BLaER1 treated with 17β-estradiol and CSF1 and Interleukin-3, amounts not matched to agents 10 nM and 100 nM (cell line): ENCODE measurements at regions not wholly inside any gene's neighbourhood (a gene's known extent, or its start where the extent isn't known, plus 50 kb on each side); places are given as distances from the start of the nearest gene placed in this dataset.

Experiments used
- H3K27ac ChIP-seq, 11 experiments: shearing (Covaris generic); formaldehyde crosslinking; 2 replicates each; pipeline ENCODE4 v1.8.1; 2022
- H3K27me3 ChIP-seq, 11 experiments: shearing (Covaris generic); formaldehyde crosslinking; 2 replicates each; pipeline ENCODE4 v1.8.1; 2022
- H3K36me3 ChIP-seq, 11 experiments: shearing (Covaris generic); formaldehyde crosslinking; 2 replicates each; pipeline ENCODE4 v1.8.1; 2022
- H3K4me1 ChIP-seq, 10 experiments: shearing (Covaris generic); formaldehyde crosslinking; 2 replicates each; pipeline ENCODE4 v1.8.1; 2022
- H3K4me2 ChIP-seq, 11 experiments: shearing (Covaris generic); formaldehyde crosslinking; 2 replicates each; pipeline ENCODE4 v1.8.1; 2022
- H3K4me3 ChIP-seq, 10 experiments: shearing (Covaris generic); formaldehyde crosslinking; 2 replicates each; pipeline ENCODE4 v1.8.1; 2022
- H3K9ac ChIP-seq, 11 experiments: shearing (Covaris generic); formaldehyde crosslinking; 2 replicates each; pipeline ENCODE4 v1.8.1; 2022
- H3K9me3 ChIP-seq, 11 experiments: shearing (Covaris generic); formaldehyde crosslinking; replicated peaks in 1 of 11; 2 replicates each; pipeline ENCODE4 v1.8.1; 2022
- H4K20me1 ChIP-seq, 11 experiments: shearing (Covaris generic); formaldehyde crosslinking; 2 replicates each; pipeline ENCODE4 v1.8.1; 2022
- Cebpa-rat ChIP-seq, 11 experiments: shearing (Covaris generic); IDR thresholded peaks; 2 replicates each; pipeline ENCODE4 v1.8.1; 2022

GRCh38 chrX:122857734-122858133 is 326.3 kb upstream of the GRIA3 start:
- Histone ChIP-seq H3K4me3 (no peak overlapping the region), H4K20me1 (no peaks in the 10 kb centered on the region), H3K4me2 (no peak overlapping the region), H3K9me3 (peaks cover 0 to 5% (median 0%) of the 10 kb centered on the region in 11 experiments; a peak in 1 of 22 replicates), H3K4me1 (no peaks in the 10 kb centered on the region), H3K9ac (no peak overlapping the region), H3K27me3 (peaks cover 5 to 46% (median 37%) of the 10 kb centered on the region in 11 experiments; a peak in 19 of 22 replicates), H3K27ac (no peak overlapping the region), H3K36me3 (no peaks in the 10 kb centered on the region)
- TF ChIP-seq Cebpa-rat (IDR thresholded peaks at IDR 0.05): no peak

- no peaks in the 10 kb centered on the region for H3K9me3 ChIP-seq
- H3K4me1 ChIP-seq: peaks cover 0 to 17% (median 0%) of the 10 kb centered on the region in 10 experiments; a peak in 5 of 20 replicates
- no peak overlapping the region for H3K27ac ChIP-seq
- no peak for TF ChIP-seq Cebpa-rat (IDR thresholded peaks at IDR 0.05)
- H3K9ac ChIP-seq: no peak overlapping the region
- no peak overlapping the region for H3K4me2 ChIP-seq
- H4K20me1 ChIP-seq: no peaks in the 10 kb centered on the region
- peaks cover 6 to 58% (median 44%) of the 10 kb centered on the region in 11 experiments; a peak in 20 of 22 replicates for H3K27me3 ChIP-seq
- H3K36me3 ChIP-seq: no peaks in the 10 kb centered on the region
- no peak overlapping the region for H3K4me3 ChIP-seq
Observed at GRCh38 chrX:122863067-122863466, 321.0 kb upstream of the GRIA3 start.

GRCh38 chrX:122866532-122866931 is 317.5 kb upstream of the GRIA3 start:
- H3K4me2 ChIP-seq: peak overlapping the region in 2 of 11 experiments; percentile 16 to 38; a peak in 4 of 22 replicates

GRCh38 chrX:122868631-122869030 is 315.4 kb upstream of the GRIA3 start:
- no peak overlapping the region for H3K27ac ChIP-seq
- TF ChIP-seq Cebpa-rat (IDR thresholded peaks at IDR 0.05): no peak
- no peaks in the 10 kb centered on the region for H4K20me1 ChIP-seq
- no peaks in the 10 kb centered on the region for H3K9me3 ChIP-seq
- peaks cover 10 to 98% (median 83%) of the 10 kb centered on the region in 11 experiments; a peak in 21 of 22 replicates for H3K27me3 ChIP-seq
- H3K4me1 ChIP-seq: peaks cover 0 to 17% (median 0%) of the 10 kb centered on the region in 10 experiments; a peak in 5 of 20 replicates
- no peak overlapping the region for H3K4me3 ChIP-seq
- H3K4me2 ChIP-seq: no peak overlapping the region
- no peak overlapping the region for H3K9ac ChIP-seq
- no peaks in the 10 kb centered on the region for H3K36me3 ChIP-seq

More at GRCh38 chrX:122866532-122866931, 317.5 kb upstream of the GRIA3 start:
- no peak overlapping the region for H3K9ac ChIP-seq
- H3K9me3 ChIP-seq: no peaks in the 10 kb centered on the region
- TF ChIP-seq Cebpa-rat (IDR thresholded peaks at IDR 0.05): no peak
- no peaks in the 10 kb centered on the region for H4K20me1 ChIP-seq
- peak overlapping the region in 2 of 11 experiments; percentile 34 to 44; a peak in 2 of 22 replicates for H3K27ac ChIP-seq
- no peaks in the 10 kb centered on the region for H3K36me3 ChIP-seq
- peaks cover 0 to 17% (median 0%) of the 10 kb centered on the region in 10 experiments; a peak in 5 of 20 replicates for H3K4me1 ChIP-seq
- H3K27me3 ChIP-seq: peaks cover 6 to 78% (median 62%) of the 10 kb centered on the region in 11 experiments; a peak in 21 of 22 replicates
- H3K4me3 ChIP-seq: no peak overlapping the region

GRCh38 chrX:122869171-122869570 is 314.9 kb upstream of the GRIA3 start:
- Histone ChIP-seq H3K9me3 (no peaks in the 10 kb centered on the region), H3K27ac (no peak overlapping the region), H3K9ac (no peak overlapping the region), H3K4me2 (no peak overlapping the region), H3K4me1 (peaks cover 0 to 17% (median 0%) of the 10 kb centered on the region in 10 experiments; a peak in 5 of 20 replicates), H3K27me3 (peaks cover 13 to 98% (median 88%) of the 10 kb centered on the region in 11 experiments; a peak in 21 of 22 replicates), H4K20me1 (no peaks in the 10 kb centered on the region), H3K36me3 (no peaks in the 10 kb centered on the region), H3K4me3 (no peak overlapping the region)
- TF ChIP-seq Cebpa-rat (IDR thresholded peaks at IDR 0.05): no peak

- peaks cover 41 to 100% (median 93%) of the 10 kb centered on the region in 11 experiments for H3K27me3 ChIP-seq
- no peak overlapping the region for H3K4me3 ChIP-seq
- no peaks in the 10 kb centered on the region for H4K20me1 ChIP-seq
- no peak overlapping the region for H3K9ac ChIP-seq
- no peaks in the 10 kb centered on the region for H3K4me1 ChIP-seq
- H3K9me3 ChIP-seq: peaks cover 13 to 23% (median 20%) of the 10 kb centered on the region in 11 experiments; a peak in 21 of 22 replicates
- no peak overlapping the region for H3K4me2 ChIP-seq
- TF ChIP-seq Cebpa-rat (IDR thresholded peaks at IDR 0.05): no peak
- no peak overlapping the region for H3K27ac ChIP-seq
- H3K36me3 ChIP-seq: no peaks in the 10 kb centered on the region
Observed at GRCh38 chrX:122878269-122878668, 305.8 kb upstream of the GRIA3 start.

- no peak overlapping the region for H3K27ac ChIP-seq
- H3K4me1 ChIP-seq: no peaks in the 10 kb centered on the region
- no peak overlapping the region for H3K4me3 ChIP-seq
- peaks cover 26 to 100% (median 92%) of the 10 kb centered on the region in 11 experiments for H3K27me3 ChIP-seq
- H4K20me1 ChIP-seq: no peaks in the 10 kb centered on the region
- H3K36me3 ChIP-seq: no peaks in the 10 kb centered on the region
- H3K9ac ChIP-seq: no peak overlapping the region
- H3K4me2 ChIP-seq: no peak overlapping the region
- peaks cover 13 to 23% (median 20%) of the 10 kb centered on the region in 11 experiments; a peak in 21 of 22 replicates for H3K9me3 ChIP-seq
- TF ChIP-seq Cebpa-rat (IDR thresholded peaks at IDR 0.05): no peak
Observed at GRCh38 chrX:122880952-122881351, 303.1 kb upstream of the GRIA3 start.

GRCh38 chrX:122890729-122891128 is 293.3 kb upstream of the GRIA3 start:
- no peak overlapping the region for H3K9ac ChIP-seq
- H4K20me1 ChIP-seq: no peaks in the 10 kb centered on the region
- H3K36me3 ChIP-seq: no peaks in the 10 kb centered on the region
- H3K27ac ChIP-seq: no peak overlapping the region
- TF ChIP-seq Cebpa-rat (IDR thresholded peaks at IDR 0.05): no peak
- no peaks in the 10 kb centered on the region for H3K4me1 ChIP-seq
- H3K27me3 ChIP-seq: peaks cover 4 to 88% (median 60%) of the 10 kb centered on the region in 11 experiments; a peak in 20 of 22 replicates
- no peak overlapping the region for H3K4me3 ChIP-seq
- no peak overlapping the region for H3K4me2 ChIP-seq
- no peaks in the 10 kb centered on the region for H3K9me3 ChIP-seq

GRCh38 chrX:122906726-122907125 is 277.4 kb upstream of the GRIA3 start:
- Histone ChIP-seq H3K4me1 (no peaks in the 10 kb centered on the region), H3K27ac (no peak overlapping the region), H3K9me3 (peaks cover 21 to 52% (median 31%) of the 10 kb centered on the region in 11 experiments), H3K36me3 (no peaks in the 10 kb centered on the region), H3K4me2 (no peak overlapping the region), H3K9ac (no peak overlapping the region), H3K4me3 (no peak overlapping the region), H3K27me3 (peaks cover 30 to 96% (median 87%) of the 10 kb centered on the region in 11 experiments), H4K20me1 (no peaks in the 10 kb centered on the region)
- no peak for TF ChIP-seq Cebpa-rat (IDR thresholded peaks at IDR 0.05)

- no peak for TF ChIP-seq Cebpa-rat (IDR thresholded peaks at IDR 0.05)
Observed at GRCh38 chrX:122907375-122907774, 276.7 kb upstream of the GRIA3 start.

More at GRCh38 chrX:122907375-122907774, 276.7 kb upstream of the GRIA3 start:
- Histone ChIP-seq H3K27ac (no peak overlapping the region), H3K4me1 (no peaks in the 10 kb centered on the region), H3K4me2 (no peak overlapping the region), H4K20me1 (no peaks in the 10 kb centered on the region), H3K27me3 (peaks cover 25 to 96% (median 87%) of the 10 kb centered on the region in 11 experiments), H3K36me3 (no peaks in the 10 kb centered on the region), H3K4me3 (no peak overlapping the region), H3K9ac (no peak overlapping the region), H3K9me3 (peaks cover 15 to 51% (median 31%) of the 10 kb centered on the region in 11 experiments)
